SK-N-SH (cell line): ENCODE measurements at regions not wholly inside any gene's neighbourhood (a gene's known extent, or its start where the extent isn't known, plus 50 kb on each side); places are given as distances from the start of the nearest gene placed in this dataset.

Experiments
- EP300 ChIP-seq, 2 experiments: IDR thresholded peaks; 2 replicates each; pipeline versions ENCODE4 v1.4.0 to v1.6.1; 2012; ENCODE audit warnings: borderline replicate concordance in 1 of 2, low read depth in 1 of 2, low read length in 1 of 2
- EZH2phosphoT487 ChIP-seq: fragments of 200-600 bp; sonication (generic); IDR thresholded peaks from 2 replicates; pipeline ENCODE4 v1.6.1; 2017; ENCODE audit warnings: low read depth, mixed run types, mild to moderate bottlenecking, antibody characterized with exemption, moderate library complexity, borderline replicate concordance
- NFIC ChIP-seq: IDR thresholded peaks from 2 replicates; pipeline ENCODE4 v1.4.0; 2012; ENCODE audit warnings: borderline replicate concordance
- RXRA ChIP-seq: IDR thresholded peaks from 2 replicates; pipeline ENCODE4 v1.4.0; 2012; ENCODE audit warnings: low read depth, mild to moderate bottlenecking, borderline replicate concordance
- SMC3 ChIP-seq: IDR thresholded peaks from 2 replicates; pipeline ENCODE4 v1.6.1; 2012; ENCODE audit warnings: low read depth, low read length, improper control_type of control experiment
- TAF1 ChIP-seq: IDR thresholded peaks from 2 replicates; pipeline ENCODE4 v1.6.1; 2012; ENCODE audit warnings: low read depth, mild to moderate bottlenecking, low read length, moderate library complexity, borderline replicate concordance
- TEAD4 ChIP-seq: IDR thresholded peaks from 2 replicates; pipeline ENCODE4 v1.4.0; 2012; ENCODE audit warnings: mild to moderate bottlenecking, borderline replicate concordance; ENCODE audit not compliant: insufficient read depth
- TF ChIP-seq, protein P1 (sequence below): fragments of 200-600 bp; sonication (generic); IDR thresholded peaks from 2 replicates; pipeline ENCODE4 v1.6.1; 2017; ENCODE audit warnings: antibody characterized with exemption, mild to moderate bottlenecking, moderate library complexity
- TF ChIP-seq, protein P2 (sequence below): IDR thresholded peaks from 2 replicates; pipeline ENCODE4 v1.4.0; 2012; ENCODE audit warnings: low read depth

DNA sequence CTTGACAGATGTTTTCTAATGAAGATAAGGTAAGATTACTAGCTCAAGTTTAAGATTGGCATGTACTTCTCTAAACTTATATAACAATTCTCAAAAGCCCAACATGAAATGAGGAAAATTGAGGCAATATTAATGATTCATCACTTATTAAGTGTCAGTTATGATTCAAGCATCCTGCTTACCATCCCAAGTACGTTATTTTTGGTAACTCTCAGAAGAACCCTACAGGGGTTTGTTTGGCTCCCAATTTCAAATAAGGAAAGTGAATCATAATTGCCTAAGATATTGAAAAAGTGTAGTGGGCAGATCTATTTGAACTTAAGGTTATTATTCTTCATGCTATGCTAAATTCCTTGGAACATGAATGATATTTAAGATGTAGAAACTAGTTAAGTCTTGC, 387.9 kb upstream of the TENM3 start:
- TF ChIP-seq, protein P1, sequence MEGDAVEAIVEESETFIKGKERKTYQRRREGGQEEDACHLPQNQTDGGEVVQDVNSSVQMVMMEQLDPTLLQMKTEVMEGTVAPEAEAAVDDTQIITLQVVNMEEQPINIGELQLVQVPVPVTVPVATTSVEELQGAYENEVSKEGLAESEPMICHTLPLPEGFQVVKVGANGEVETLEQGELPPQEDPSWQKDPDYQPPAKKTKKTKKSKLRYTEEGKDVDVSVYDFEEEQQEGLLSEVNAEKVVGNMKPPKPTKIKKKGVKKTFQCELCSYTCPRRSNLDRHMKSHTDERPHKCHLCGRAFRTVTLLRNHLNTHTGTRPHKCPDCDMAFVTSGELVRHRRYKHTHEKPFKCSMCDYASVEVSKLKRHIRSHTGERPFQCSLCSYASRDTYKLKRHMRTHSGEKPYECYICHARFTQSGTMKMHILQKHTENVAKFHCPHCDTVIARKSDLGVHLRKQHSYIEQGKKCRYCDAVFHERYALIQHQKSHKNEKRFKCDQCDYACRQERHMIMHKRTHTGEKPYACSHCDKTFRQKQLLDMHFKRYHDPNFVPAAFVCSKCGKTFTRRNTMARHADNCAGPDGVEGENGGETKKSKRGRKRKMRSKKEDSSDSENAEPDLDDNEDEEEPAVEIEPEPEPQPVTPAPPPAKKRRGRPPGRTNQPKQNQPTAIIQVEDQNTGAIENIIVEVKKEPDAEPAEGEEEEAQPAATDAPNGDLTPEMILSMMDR = no peak
- TF ChIP-seq TEAD4 (no peak), RXRA (no peak), EP300 (IDR thresholded peaks at IDR 0.05; ENCODE audit: borderline replicate concordance in 1 of 2, low read depth in 1 of 2, low read length in 1 of 2) (no peak), NFIC (no peak), EZH2phosphoT487 (no peak), SMC3 (no peak), TAF1 (no peak)
- TF ChIP-seq, protein P2, sequence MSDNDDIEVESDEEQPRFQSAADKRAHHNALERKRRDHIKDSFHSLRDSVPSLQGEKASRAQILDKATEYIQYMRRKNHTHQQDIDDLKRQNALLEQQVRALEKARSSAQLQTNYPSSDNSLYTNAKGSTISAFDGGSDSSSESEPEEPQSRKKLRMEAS = no peak
